RWPE2 (cell line): ENCODE measurements at regions not wholly inside any gene's neighbourhood (a gene's known extent, or its start where the extent isn't known, plus 50 kb on each side); places are given as distances from the start of the nearest gene placed in this dataset.
"Not testable (repeated sequence)": the region's sequence is repeated elsewhere in the genome, so short reads cannot be mapped to it uniquely, and the experiment has no call there.

Source experiments
- ATAC-seq: fragments of 200-7000 bp; cut with Tn5 transposase; 3 replicates; pipeline ENCODE4 v1.9.1; 2021; ENCODE audit warnings: low read depth
- DNase-seq: peaks from one replicate; pipeline ENCODE4 v3.0.0-alpha.2; 2020; ENCODE audit warnings: low spot score
- H3K27ac ChIP-seq: fragments of 450-650 bp; 2 replicates; pipeline ENCODE4 v1.5.1; 2017; ENCODE audit warnings: mild to moderate bottlenecking; ENCODE audit not compliant: poor library complexity, severe bottlenecking
- H3K27me3 ChIP-seq: fragments of 250-450 bp; sonication (Bioruptor Pico); 2 replicates; pipeline ENCODE4 v1.5.1; 2021; ENCODE audit warnings: mild to moderate bottlenecking, moderate library complexity; ENCODE audit not compliant: insufficient read depth, poor library complexity, severe bottlenecking
- H3K36me3 ChIP-seq: fragments of 250-450 bp; sonication (Bioruptor Pico); 2 replicates; pipeline ENCODE4 v1.5.1; 2020; ENCODE audit warnings: low read depth, mild to moderate bottlenecking, moderate library complexity
- H3K4me1 ChIP-seq: fragments of 250-450 bp; sonication (Bioruptor Pico); 2 replicates; pipeline ENCODE4 v1.5.1; 2021; ENCODE audit warnings: mild to moderate bottlenecking, moderate library complexity; ENCODE audit not compliant: insufficient read depth, poor library complexity, severe bottlenecking
- H3K4me3 ChIP-seq: fragments of 250-450 bp; sonication (Bioruptor Pico); 2 replicates; pipeline ENCODE4 v1.5.1; 2021; ENCODE audit warnings: mild to moderate bottlenecking, moderate library complexity; ENCODE audit not compliant: severe bottlenecking
- H3K9me3 ChIP-seq: fragments of 250-450 bp; sonication (Bioruptor Pico); 2 replicates; pipeline ENCODE4 v1.5.1; 2021; ENCODE audit warnings: mild to moderate bottlenecking, moderate library complexity; ENCODE audit not compliant: severe bottlenecking
- TF ChIP-seq, protein P1 (sequence below): fragments of 450-650 bp; IDR thresholded peaks from one replicate; pipeline ENCODE4 v1.5.1; 2017; ENCODE audit warnings: mild to moderate bottlenecking, moderate library complexity; ENCODE audit not compliant: poor library complexity, severe bottlenecking

DNA sequence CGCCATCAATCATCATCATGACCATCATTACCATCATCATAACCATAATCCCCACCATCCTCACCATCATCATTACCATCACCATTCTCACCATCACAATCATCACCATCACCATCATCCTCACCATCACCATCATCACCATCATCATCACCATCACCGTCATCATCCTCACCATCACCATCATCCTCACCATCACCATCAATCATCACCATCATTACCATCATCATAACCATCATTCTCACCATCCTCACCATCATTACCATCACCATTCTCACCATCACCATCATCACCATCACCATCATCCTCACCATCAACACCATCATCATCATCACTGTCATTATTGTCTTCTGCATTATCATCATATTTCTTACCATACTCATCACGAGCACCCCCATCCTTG, 245.5 kb downstream of the ADGRD1 start:
- H3K4me3 ChIP-seq: no peak overlapping the region
- H3K9me3 ChIP-seq: no peaks in the 10 kb centered on the region
- DNase-seq (no peak), ATAC-seq (no peak)
- no peaks in the 10 kb centered on the region for H3K27me3 ChIP-seq
- no peaks in the 10 kb centered on the region for H3K4me1 ChIP-seq
- TF ChIP-seq, protein P1, sequence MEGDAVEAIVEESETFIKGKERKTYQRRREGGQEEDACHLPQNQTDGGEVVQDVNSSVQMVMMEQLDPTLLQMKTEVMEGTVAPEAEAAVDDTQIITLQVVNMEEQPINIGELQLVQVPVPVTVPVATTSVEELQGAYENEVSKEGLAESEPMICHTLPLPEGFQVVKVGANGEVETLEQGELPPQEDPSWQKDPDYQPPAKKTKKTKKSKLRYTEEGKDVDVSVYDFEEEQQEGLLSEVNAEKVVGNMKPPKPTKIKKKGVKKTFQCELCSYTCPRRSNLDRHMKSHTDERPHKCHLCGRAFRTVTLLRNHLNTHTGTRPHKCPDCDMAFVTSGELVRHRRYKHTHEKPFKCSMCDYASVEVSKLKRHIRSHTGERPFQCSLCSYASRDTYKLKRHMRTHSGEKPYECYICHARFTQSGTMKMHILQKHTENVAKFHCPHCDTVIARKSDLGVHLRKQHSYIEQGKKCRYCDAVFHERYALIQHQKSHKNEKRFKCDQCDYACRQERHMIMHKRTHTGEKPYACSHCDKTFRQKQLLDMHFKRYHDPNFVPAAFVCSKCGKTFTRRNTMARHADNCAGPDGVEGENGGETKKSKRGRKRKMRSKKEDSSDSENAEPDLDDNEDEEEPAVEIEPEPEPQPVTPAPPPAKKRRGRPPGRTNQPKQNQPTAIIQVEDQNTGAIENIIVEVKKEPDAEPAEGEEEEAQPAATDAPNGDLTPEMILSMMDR: no peak
- no peaks in the 10 kb centered on the region for H3K36me3 ChIP-seq
- no peak overlapping the region for H3K27ac ChIP-seq

DNA sequence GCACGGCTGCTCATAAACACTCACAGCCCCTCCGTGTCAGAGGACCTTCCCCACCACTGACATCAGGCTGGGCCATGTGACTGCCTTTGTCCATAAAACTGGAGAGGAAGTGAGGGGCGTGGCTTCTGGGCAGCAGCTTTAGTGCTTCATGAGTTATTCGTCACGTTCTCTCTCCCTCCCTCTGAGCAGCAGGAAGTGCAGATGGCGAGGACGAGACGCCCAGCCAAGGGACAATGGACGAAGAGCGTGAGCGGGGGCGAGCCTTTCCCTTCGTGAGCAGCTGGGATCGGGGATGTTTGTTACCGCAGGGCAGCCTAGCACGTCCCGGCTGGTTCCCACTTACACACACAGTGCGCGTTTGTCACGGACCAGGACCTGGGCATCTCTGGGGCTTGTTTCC, 248.2 kb downstream of the ADGRD1 start:
- not testable (repeated sequence) for H3K4me3 ChIP-seq, H3K27me3 ChIP-seq, H3K36me3 ChIP-seq, H3K4me1 ChIP-seq, H3K27ac ChIP-seq, ATAC-seq, DNase-seq, H3K9me3 ChIP-seq

DNA sequence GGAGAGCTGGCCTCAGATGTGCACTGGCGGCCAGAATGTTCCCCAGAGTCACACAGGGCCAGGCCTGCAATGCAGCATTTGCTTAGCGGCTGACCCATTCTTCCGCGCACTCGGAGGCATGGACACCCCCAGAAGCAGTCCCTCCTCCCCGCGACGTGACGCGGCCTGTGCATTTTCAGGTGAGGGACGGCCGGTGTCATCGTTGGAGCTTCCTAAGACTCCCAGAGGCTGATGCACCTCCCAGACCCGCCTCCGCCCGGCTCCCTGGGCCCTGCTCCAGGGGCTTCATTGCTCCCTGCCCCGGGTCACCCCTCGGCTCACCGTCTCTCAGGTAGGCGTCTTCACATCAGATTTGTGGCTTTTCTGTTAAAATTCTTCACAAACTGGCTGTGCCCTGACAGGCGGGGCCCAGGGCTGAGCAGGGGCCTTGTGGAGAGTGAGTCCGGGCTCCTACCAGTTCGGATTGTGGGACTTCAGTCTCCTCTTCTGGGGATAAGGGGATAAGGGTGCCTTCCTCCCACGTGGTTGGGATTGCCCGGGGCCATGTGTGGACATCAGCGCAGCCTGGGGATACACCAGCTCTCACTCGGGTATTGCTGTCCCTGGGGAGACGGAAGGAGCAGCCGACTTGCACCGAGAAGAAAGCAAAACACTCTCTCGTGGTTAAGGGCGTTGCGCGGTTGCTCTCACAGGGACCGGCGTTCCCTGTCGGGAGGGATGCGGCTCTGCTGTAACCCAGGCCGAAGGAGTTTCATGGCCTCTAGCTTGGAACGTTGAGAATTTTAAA, 249.1 kb downstream of the ADGRD1 start:
- Histone ChIP-seq H3K9me3 (no peaks in the 10 kb centered on the region), H3K4me3 (no peak overlapping the region), H3K4me1 (no peaks in the 10 kb centered on the region), H3K27me3 (peaks cover 7% of the 10 kb centered on the region), H3K36me3 (no peaks in the 10 kb centered on the region), H3K27ac (no peak overlapping the region)
- TF ChIP-seq, protein P1: no peak
- no peak for DNase-seq
- ATAC-seq: no peak

DNA sequence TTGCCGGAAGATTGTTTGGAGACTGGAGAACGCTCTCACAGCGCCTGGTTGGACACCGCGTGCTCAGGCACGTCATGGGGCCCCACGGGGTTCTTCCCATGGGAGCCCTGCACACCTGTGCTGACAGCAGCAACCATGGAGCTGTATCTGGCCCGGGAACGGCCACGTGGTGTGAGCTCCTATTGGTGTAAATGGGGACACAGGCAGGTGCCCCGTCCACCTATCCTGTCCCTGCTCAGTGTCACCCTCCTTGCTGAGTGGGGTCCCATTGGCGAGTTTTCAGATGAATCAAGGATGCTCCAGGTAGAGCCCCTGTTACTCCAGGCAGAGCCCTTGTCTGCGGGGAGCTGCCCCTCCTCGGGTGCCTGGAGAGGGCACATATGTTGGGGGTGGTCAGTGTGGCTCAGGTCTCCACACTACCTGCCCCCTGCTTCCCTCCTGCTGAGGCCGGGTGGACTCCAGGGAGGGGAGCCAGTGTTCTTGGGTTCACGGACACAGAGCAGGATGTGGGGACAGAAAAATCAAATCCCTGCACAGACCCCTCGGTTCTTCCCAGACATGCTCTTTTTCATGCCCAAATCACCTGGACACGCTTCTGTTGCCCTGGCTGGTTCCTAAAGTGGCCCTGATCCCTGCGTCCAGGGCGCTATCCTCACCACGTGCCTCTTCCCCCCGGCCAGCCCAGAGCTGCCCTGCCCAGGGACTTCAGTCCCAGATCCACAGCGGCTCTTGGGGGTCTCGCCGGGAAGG, 250.1 kb downstream of the ADGRD1 start:
- no peaks in the 10 kb centered on the region for H3K36me3 ChIP-seq
- no peak overlapping the region for H3K4me3 ChIP-seq
- H3K27me3 ChIP-seq: peaks cover 7% of the 10 kb centered on the region
- no peak overlapping the region for H3K27ac ChIP-seq
- H3K9me3 ChIP-seq: no peaks in the 10 kb centered on the region
- no peaks in the 10 kb centered on the region for H3K4me1 ChIP-seq
- ATAC-seq: no peak
- no peak for DNase-seq
- TF ChIP-seq, protein P1: no peak

DNA sequence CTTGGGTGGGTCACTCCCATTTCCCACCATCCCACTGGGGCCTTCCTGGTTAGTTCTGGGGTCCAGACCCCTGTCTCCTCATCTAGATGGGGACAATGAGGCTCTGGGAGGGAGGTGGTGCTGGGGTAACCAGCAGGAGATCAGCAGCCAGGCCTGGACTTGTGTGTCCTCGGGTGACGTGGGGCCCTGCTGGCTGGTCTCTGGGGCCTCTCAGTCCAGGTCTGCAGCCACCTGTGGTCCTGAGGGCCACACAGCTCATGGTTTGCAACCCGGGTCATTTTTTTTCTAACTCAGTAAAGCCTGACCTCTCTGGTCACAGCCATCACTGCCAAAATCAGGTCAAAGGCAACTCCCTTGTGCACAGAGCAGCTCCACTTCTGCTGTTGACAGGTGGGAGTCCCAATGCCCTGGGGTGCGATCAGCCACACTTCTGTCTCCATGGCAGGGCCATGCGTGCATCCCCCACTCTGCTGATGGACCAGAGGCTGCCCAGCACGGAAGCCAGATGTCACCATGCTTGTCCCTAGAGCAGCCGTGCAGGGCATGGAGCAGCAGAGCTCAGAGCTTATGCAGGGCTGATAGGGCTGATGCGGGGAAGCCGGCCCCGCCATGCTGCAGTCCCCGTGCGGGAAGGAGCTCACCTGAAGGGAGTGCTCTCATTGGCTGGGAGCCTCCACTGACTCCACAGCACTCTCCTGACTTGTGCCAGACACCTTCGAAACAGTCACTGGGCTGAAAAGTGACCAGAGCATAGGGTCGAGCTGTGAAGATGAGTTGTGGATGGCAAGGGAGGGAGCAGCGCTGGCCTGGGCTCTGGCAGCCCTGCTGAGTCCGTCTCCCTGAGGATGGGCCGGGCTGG, 250.9 kb downstream of the ADGRD1 start:
- DNase-seq (no peak), ATAC-seq (no peak)
- Histone ChIP-seq H3K36me3 (no peaks in the 10 kb centered on the region), H3K4me1 (no peaks in the 10 kb centered on the region), H3K9me3 (no peaks in the 10 kb centered on the region), H3K4me3 (no peak overlapping the region), H3K27ac (no peak overlapping the region), H3K27me3 (peaks cover 7% of the 10 kb centered on the region)
- TF ChIP-seq, protein P1: no peak

DNA sequence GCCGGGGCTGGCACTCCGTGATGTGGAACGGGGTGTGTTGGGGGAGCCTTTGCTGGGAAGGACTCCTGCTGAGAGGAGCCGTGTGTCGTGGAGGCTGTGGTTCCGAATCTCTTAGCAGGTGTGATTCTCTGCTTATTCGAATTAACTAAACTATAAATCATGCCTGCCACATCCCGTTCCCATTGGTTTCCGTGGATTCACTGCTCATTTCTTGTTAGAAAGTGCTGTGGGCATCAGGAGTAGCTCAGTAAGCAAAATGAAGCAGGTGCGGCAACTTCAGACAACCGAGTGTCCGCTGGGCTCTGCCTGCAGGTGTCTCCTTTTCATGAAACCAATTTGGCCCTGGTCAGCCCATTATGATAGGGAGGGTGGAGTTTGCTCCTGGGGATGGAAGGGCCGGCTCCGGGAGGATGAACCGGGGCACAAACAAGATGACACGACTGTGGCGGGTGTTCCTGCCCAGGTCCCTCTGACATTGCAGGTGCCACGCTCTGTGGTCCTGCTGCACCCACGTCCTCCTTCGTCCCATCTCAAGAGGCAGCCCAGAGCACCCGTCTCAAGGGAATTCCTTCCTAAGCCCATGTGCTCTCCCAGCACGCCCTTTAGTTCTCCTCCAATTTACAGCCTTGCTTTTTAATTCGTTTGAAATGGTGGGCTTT, 251.7 kb downstream of the ADGRD1 start:
- H3K36me3 ChIP-seq, H3K9me3 ChIP-seq, H3K27ac ChIP-seq, ATAC-seq, H3K4me3 ChIP-seq, DNase-seq, H3K4me1 ChIP-seq, H3K27me3 ChIP-seq: not testable (repeated sequence)

DNA sequence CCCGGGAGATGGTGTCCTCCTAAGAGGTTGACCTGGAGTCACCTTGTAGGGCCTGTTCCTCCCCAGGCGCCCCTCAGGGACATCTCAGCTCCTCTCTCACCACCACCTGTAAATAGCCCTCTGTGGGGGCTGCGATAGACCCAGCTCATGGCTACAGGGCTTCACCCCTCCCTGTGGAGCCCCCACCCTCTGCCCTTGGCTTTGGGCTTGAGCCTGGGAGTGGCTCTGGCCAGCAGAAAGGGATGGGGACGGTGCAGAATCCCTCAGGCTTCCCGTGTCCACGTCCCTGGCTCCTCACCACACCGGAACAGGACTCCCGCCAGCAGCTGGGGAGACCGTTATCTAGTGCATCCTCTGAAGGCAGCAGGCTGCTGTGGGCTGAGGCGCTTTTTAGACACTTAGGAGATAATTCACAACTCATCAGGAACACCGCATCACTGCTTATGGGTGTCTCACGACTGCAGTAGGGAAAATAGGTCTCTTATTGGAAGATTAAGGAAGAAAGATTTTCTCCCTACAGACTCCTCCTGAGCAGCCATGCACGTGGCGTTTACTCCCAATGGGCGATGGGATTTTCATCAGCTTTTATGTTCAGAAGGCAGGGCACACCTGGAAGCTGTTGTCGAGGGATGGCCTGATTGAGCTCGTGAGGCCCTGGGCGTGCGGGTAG, 253.1 kb downstream of the ADGRD1 start:
- not testable (repeated sequence) for ATAC-seq, H3K27me3 ChIP-seq, H3K4me3 ChIP-seq, DNase-seq, H3K9me3 ChIP-seq, H3K27ac ChIP-seq, H3K4me1 ChIP-seq, H3K36me3 ChIP-seq
